GM12878 (cell line): ENCODE measurements at regions not wholly inside any gene's neighbourhood (a gene's known extent, or its start where the extent isn't known, plus 50 kb on each side); places are given as distances from the start of the nearest gene placed in this dataset.

ENCODE experiments used
- ATAC-seq: fragments of 200-7000 bp; cut with Tn5 transposase; 3 replicates; pipeline ENCODE4 v1.9.1; 2020; ENCODE audit warnings: mild to moderate bottlenecking, moderate library complexity
- BruUV-seq: library from RNA; stranded (reverse); fragments of 400-500 nt; replicated peaks from 2 replicates; lab custom pipeline; 2021; lab: Mats Ljungman, UMichigan
- CTCF ChIA-PET: fragments of 300-600 bp; sonication (Branson Sonifier 250); formaldehyde crosslinking; extraction: SDS; loops from one replicate; lab custom pipeline; 2021; ENCODE audit warnings: inconsistent platforms; lab: Yijun Ruan, JAX
- POLR2A ChIA-PET: fragments of 350-600 bp; formaldehyde crosslinking; extraction: SDS; loops from one replicate; lab custom pipeline; 2021; ENCODE audit warnings: inconsistent platforms; lab: Charles Lee
- RAD21 ChIA-PET: fragments of 300-600 bp; sonication (Branson Sonifier 250); formaldehyde crosslinking; loops from one replicate; lab custom pipeline; 2023; ENCODE audit warnings: antibody characterized with exemption; ENCODE audit not compliant: unreplicated experiment; lab: Charles Lee
- SMC1A ChIA-PET: fragments of 300-600 bp; sonication (Branson Sonifier 250); formaldehyde crosslinking; loops from one replicate; lab custom pipeline; 2023; ENCODE audit not compliant: unreplicated experiment, uncharacterized antibody; lab: Charles Lee
- DNase-seq: peaks from one replicate; pipeline ENCODE4 v3.0.0-alpha.2; 2011; ENCODE audit warnings: low read depth, low spot score
- FAIRE-seq: peaks from 3 replicates; lab custom pipeline; 2011; peaks lifted over from hg19 to GRCh38; lab: Jason Lieb, UNC
- H2AFZ ChIP-seq: 2 replicates; pipeline ENCODE4 v1.6.0; 2011; ENCODE audit warnings: low read depth, low read length, control low read depth; ENCODE audit not compliant: control insufficient read depth
- H3K27ac ChIP-seq: 2 replicates; pipeline ENCODE4 v1.5.1; 2011; ENCODE audit warnings: control low read depth; ENCODE audit not compliant: control insufficient read depth, insufficient read depth
- H3K27me3 ChIP-seq, 2 experiments: replicated peaks in 1 of 2; 2 replicates each; pipeline versions ENCODE4 v1.6.0 to v1.6.1; 2011; ENCODE audit warnings: low read length in 1 of 2; ENCODE audit not compliant: control insufficient read depth in 2 of 2, insufficient read depth in 2 of 2
- H3K36me3 ChIP-seq, 2 experiments: 2 replicates each; pipeline ENCODE4 v1.5.1; 2011; ENCODE audit warnings: low read length in 1 of 2; ENCODE audit not compliant: control insufficient read depth in 2 of 2, insufficient read depth in 2 of 2
- H3K4me1 ChIP-seq: 2 replicates; pipeline ENCODE4 v1.6.1; 2011; ENCODE audit warnings: mild to moderate bottlenecking, low read length, moderate library complexity, mixed read lengths; ENCODE audit not compliant: control insufficient read depth, insufficient read depth
- H3K4me2 ChIP-seq: 2 replicates; pipeline ENCODE4 v1.6.0; 2011; ENCODE audit warnings: control low read depth; ENCODE audit not compliant: control insufficient read depth, insufficient read depth
- H3K4me3 ChIP-seq: fragments of 200-600 bp; sonication (generic); 2 replicates; pipeline ENCODE4 v1.5.1; 2016
- H3K79me2 ChIP-seq: 2 replicates; pipeline ENCODE4 v1.6.0; 2011; ENCODE audit warnings: low read length; ENCODE audit not compliant: control insufficient read depth, insufficient read depth
- H3K9ac ChIP-seq: 2 replicates; pipeline ENCODE4 v1.8.0; 2011; ENCODE audit warnings: low read length, control low read depth, mixed read lengths; ENCODE audit not compliant: control insufficient read depth, insufficient read depth
- H3K9me3 ChIP-seq: replicated peaks from 3 replicates; pipeline ENCODE4 v1.5.1; 2011; ENCODE audit warnings: mild to moderate bottlenecking, low read length; ENCODE audit not compliant: control insufficient read depth, insufficient read depth
- H4K20me1 ChIP-seq: 2 replicates; pipeline ENCODE4 v1.6.0; 2011; ENCODE audit not compliant: control insufficient read depth, insufficient read depth
- BCL3 ChIP-seq: IDR thresholded peaks from 2 replicates; pipeline ENCODE4 v1.6.1; 2011; ENCODE audit warnings: borderline replicate concordance, low read depth, mild to moderate bottlenecking, moderate library complexity, low read length; ENCODE audit not compliant: insufficient read depth, poor library complexity, severe bottlenecking
- CBFB ChIP-seq: IDR thresholded peaks from 2 replicates; pipeline ENCODE4 v1.6.1; 2016; ENCODE audit warnings: antibody characterized with exemption, low read depth
- CEBPB ChIP-seq, 2 experiments: fragments of 150-350 bp in 1 of 2; IDR thresholded peaks; 2 replicates each; pipeline ENCODE4 v1.6.1; 2012 to 2014; ENCODE audit warnings: low read depth in 2 of 2, low read length in 2 of 2, borderline replicate concordance in 1 of 2, inconsistent platforms in 1 of 2
- CREB1 ChIP-seq: IDR thresholded peaks from 2 replicates; pipeline ENCODE4 v1.6.1; 2012; ENCODE audit warnings: low read depth, mild to moderate bottlenecking, inconsistent platforms
- IKZF1 ChIP-seq: fragments of 450-650 bp; conservative IDR thresholded peaks from 2 replicates; pipeline ENCODE4 v1.6.1; 2017; ENCODE audit warnings: antibody characterized with exemption, mild to moderate bottlenecking
- RAD51 ChIP-seq: fragments of 450-650 bp; IDR thresholded peaks from 2 replicates; pipeline ENCODE4 v1.6.1; 2016; ENCODE audit warnings: moderate library complexity, mild to moderate bottlenecking, inconsistent platforms
- USF1 ChIP-seq: IDR thresholded peaks from 2 replicates; pipeline ENCODE4 v1.6.1; 2011; ENCODE audit warnings: borderline replicate concordance, low read depth, mild to moderate bottlenecking, moderate library complexity, mixed read lengths, low read length; ENCODE audit not compliant: insufficient read depth; ENCODE audit errors: extremely low read length
- WRNIP1 ChIP-seq: IDR thresholded peaks from 2 replicates; pipeline ENCODE4 v1.6.1; 2011; ENCODE audit warnings: low read depth, low read length, improper control_type of control experiment, borderline replicate concordance
- ZBTB4 ChIP-seq: fragments of 450-650 bp; formaldehyde crosslinking; IDR thresholded peaks from 2 replicates; pipeline ENCODE4 v1.4.0; 2022; ENCODE audit warnings: mild to moderate bottlenecking, moderate library complexity
- ZNF24 ChIP-seq: fragments of 450-650 bp; IDR thresholded peaks from 2 replicates; pipeline ENCODE4 v1.6.1; 2017; ENCODE audit warnings: antibody characterized with exemption, mild to moderate bottlenecking
- ZNF384 ChIP-seq: IDR thresholded peaks from 2 replicates; pipeline ENCODE4 v1.6.1; 2012; ENCODE audit warnings: low read depth, mild to moderate bottlenecking, low read length, improper control_type of control experiment, borderline replicate concordance
- WGBS: methylation state at CpG from one replicate; pipeline ENCODE4 v1.1.6; 2016; ENCODE audit warnings: low lambda C conversion rate; ENCODE audit not compliant: insufficient replicate concordance, insufficient coverage; ENCODE audit errors: missing lambda C conversion rate; 5-methylcytosine and 5-hydroxymethylcytosine counted together
- in situ Hi-C: fragments of 300-500 bp; cut with MboI; formaldehyde crosslinking; loops from 9 replicates; pipeline ENCODE4 v1.14.3; 2018; ENCODE audit warnings: mixed read lengths
- intact Hi-C: fragments of 100-400 bp; cut with micrococcal nuclease; formaldehyde crosslinking; loops from one replicate; pipeline ENCODE4 v1.14.2; 2022; ENCODE audit not compliant: unreplicated experiment

DNA sequence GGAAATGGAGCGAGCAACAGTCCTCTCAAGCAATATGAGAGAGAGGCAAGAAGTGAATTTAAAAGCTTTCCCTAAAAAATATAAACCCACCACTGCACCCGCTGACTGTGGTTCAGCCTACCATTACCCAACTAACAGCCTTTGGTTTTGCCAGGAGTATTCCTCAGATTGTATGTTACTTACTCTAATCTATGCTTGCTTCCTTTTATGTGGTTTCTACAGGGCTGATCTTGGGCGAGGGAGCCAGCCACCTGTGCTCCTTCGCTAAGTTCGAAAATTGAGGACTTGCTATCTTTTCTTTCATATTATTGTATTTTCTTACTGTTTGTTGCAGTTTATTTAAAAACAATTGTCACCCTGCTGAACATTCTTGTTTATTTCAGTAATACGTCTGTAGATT, 101.1 kb downstream of the DDX53 start:
- no TSS peak for BruUV-seq

More for the DNA sequence above, 101.1 kb downstream of the DDX53 start:
- ChIA-PET RAD21 (no interaction called here), SMC1A (no interaction called here), POLR2A (interaction anchor here (0.5 kb wide), 1 partner anchor 13 kb away, joined by 4 read pairs; no protein-coding TSS in a partner anchor), CTCF (no interaction called here)
- Histone ChIP-seq H3K4me3 (no peak overlapping the region), H3K79me2 (no peaks in the 10 kb centered on the region), H3K9ac (no peak overlapping the region), H3K27me3 (no peaks in the 10 kb centered on the region), H3K4me1 (no peaks in the 10 kb centered on the region), H2AFZ (no peak overlapping the region), H3K36me3 (no peaks in the 10 kb centered on the region), H4K20me1 (no peaks in the 10 kb centered on the region), H3K9me3 (no peaks in the 10 kb centered on the region), H3K4me2 (no peak overlapping the region), H3K27ac (no peak overlapping the region)
- TF ChIP-seq ZNF24 (no peak), CREB1 (no peak), RAD51 (no peak), BCL3 (no peak), ZNF384 (no peak), CEBPB (IDR thresholded peaks at IDR 0.05; ENCODE audit: borderline replicate concordance in 1 of 2, low read depth in 2 of 2, low read length in 2 of 2) (no peak), ZBTB4 (CRISPR knock-in tag) (no peak), USF1 (no peak), CBFB (no peak), WRNIP1 (no peak), IKZF1 (no peak)
- ATAC-seq (no peak), DNase-seq (no peak), FAIRE-seq (no peak)
- WGBS, result 35% methylated on average over 6 of the region's 6 CpGs
- intact Hi-C loops, result no loop called here
- in situ Hi-C loops, result no loop called here
